A549 (cell line): ENCODE measurements at regions not wholly inside any gene's neighbourhood (a gene's known extent, or its start where the extent isn't known, plus 50 kb on each side); places are given as distances from the start of the nearest gene placed in this dataset.
"Not testable (repeated sequence)": the region's sequence is repeated elsewhere in the genome, so short reads cannot be mapped to it uniquely, and the experiment has no call there.

Source experiments
- ATAC-seq, 2 experiments: fragments of 200-7000 bp in 1 of 2; fragments of >200 bp in 1 of 2; cut with Nextera tagmentation in 1 of 2; cut with Tn5 transposase in 1 of 2; 3 replicates each; pipeline versions ENCODE4 v1.8.0 to v1.9.1; 2018 to 2020; ENCODE audit warnings: mild to moderate bottlenecking in 1 of 2, moderate library complexity in 1 of 2
- CTCF ChIA-PET: fragments of 300-600 bp; sonication (Branson Sonifier 250); formaldehyde crosslinking; extraction: SDS; loops from one replicate; lab custom pipeline; 2021; ENCODE audit warnings: antibody characterized with exemption, inconsistent platforms; lab: Yijun Ruan, JAX
- POLR2A ChIA-PET: fragments of 350-600 bp; formaldehyde crosslinking; extraction: SDS; loops from one replicate; lab custom pipeline; 2021; ENCODE audit warnings: antibody characterized with exemption, inconsistent platforms; lab: Yijun Ruan, JAX
- DNase-seq, 2 experiments: peaks; one replicate each; pipeline versions ENCODE4 v3.0.0 to v3.0.0-alpha.2; 2011 to 2016; ENCODE audit warnings: low read depth in 1 of 2, low spot score in 1 of 2
- FAIRE-seq: peaks from 2 replicates; lab custom pipeline; 2011; peaks lifted over from hg19 to GRCh38; lab: Jason Lieb, UNC
- H3K27ac ChIP-seq, 2 experiments: fragments of >200 bp; sonication (Bioruptor Twin); formaldehyde crosslinking; 3 replicates each; pipeline ENCODE4 v1.5.1; 2016 to 2017
- H3K4me1 ChIP-seq: fragments of >200 bp; sonication (Bioruptor Twin); formaldehyde crosslinking; 3 replicates; pipeline ENCODE4 v1.6.1; 2016
- H3K4me2 ChIP-seq: fragments of >200 bp; sonication (Bioruptor Twin); formaldehyde crosslinking; 3 replicates; pipeline ENCODE4 v1.6.1; 2016
- H3K4me3 ChIP-seq: fragments of >200 bp; sonication (Bioruptor Twin); formaldehyde crosslinking; 3 replicates; pipeline ENCODE4 v1.5.1; 2016
- H3K9me3 ChIP-seq: fragments of >200 bp; sonication (Bioruptor Twin); formaldehyde crosslinking; 3 replicates; pipeline ENCODE4 v1.6.1; 2016
- ATOH8 ChIP-seq: fragments of 250-450 bp; sonication (Bioruptor Pico); IDR thresholded peaks from 2 replicates; pipeline ENCODE4 v1.5.0; 2020; ENCODE audit warnings: low read depth, mild to moderate bottlenecking, moderate library complexity
- BCL3 ChIP-seq: fragments of >200 bp; sonication (Bioruptor Twin); formaldehyde crosslinking; IDR thresholded peaks from 3 replicates; pipeline ENCODE4 v1.6.1; 2016
- BHLHE40 ChIP-seq: IDR thresholded peaks from 2 replicates; pipeline ENCODE4 v1.6.1; 2012; ENCODE audit warnings: low read depth, low read length, inconsistent platforms
- CBX2 ChIP-seq: fragments of 200-600 bp; sonication (generic); IDR thresholded peaks from 2 replicates; pipeline ENCODE4 v1.6.1; 2016; ENCODE audit warnings: low read depth, mild to moderate bottlenecking, borderline replicate concordance
- CBX8 ChIP-seq: fragments of 200-600 bp; sonication (generic); IDR thresholded peaks from 2 replicates; pipeline ENCODE4 v1.6.1; 2016
- CHD2 ChIP-seq: fragments of 150-350 bp; IDR thresholded peaks from 2 replicates; pipeline ENCODE4 v1.6.1; 2014; ENCODE audit warnings: low read length; ENCODE audit not compliant: partially characterized antibody
- CHD4 ChIP-seq: fragments of 200-600 bp; sonication (generic); IDR thresholded peaks from 2 replicates; pipeline ENCODE4 v1.6.1; 2016; ENCODE audit warnings: antibody characterized with exemption, mild to moderate bottlenecking, borderline replicate concordance
- FOSB ChIP-seq: fragments of 250-450 bp; sonication (Bioruptor Pico); IDR thresholded peaks from 2 replicates; pipeline ENCODE4 v1.5.0; 2020; ENCODE audit warnings: mild to moderate bottlenecking, moderate library complexity
- FOSL2 ChIP-seq, 2 experiments: fragments of 450-650 bp in 1 of 2; fragments of >200 bp in 1 of 2; sonication (Bioruptor Twin) in 1 of 2; formaldehyde crosslinking; IDR thresholded peaks; 2 replicates each; pipeline versions ENCODE4 v1.5.0 to v1.6.1; 2016 to 2020; ENCODE audit warnings: mild to moderate bottlenecking in 1 of 2, moderate library complexity in 1 of 2
- GATA3 ChIP-seq: IDR thresholded peaks from 2 replicates; pipeline ENCODE4 v1.6.1; 2012; ENCODE audit warnings: borderline replicate concordance
- HEYL ChIP-seq: fragments of 250-450 bp; sonication (Bioruptor Pico); IDR thresholded peaks from 2 replicates; pipeline ENCODE4 v1.8.0; 2021; ENCODE audit warnings: mild to moderate bottlenecking, moderate library complexity
- HMGXB4 ChIP-seq: fragments of 250-450 bp; sonication (Bioruptor Pico); IDR thresholded peaks from 2 replicates; pipeline ENCODE4 v1.5.0; 2021; ENCODE audit warnings: mild to moderate bottlenecking, moderate library complexity, borderline replicate concordance
- HOXA7 ChIP-seq: fragments of 250-450 bp; sonication (Bioruptor Pico); IDR thresholded peaks from 2 replicates; pipeline ENCODE4 v1.5.0; 2020; ENCODE audit warnings: mild to moderate bottlenecking, moderate library complexity
- HOXB13 ChIP-seq: fragments of 250-450 bp; sonication (Bioruptor Pico); IDR thresholded peaks from 2 replicates; pipeline ENCODE4 v1.5.0; 2020; ENCODE audit warnings: low read depth, mild to moderate bottlenecking, moderate library complexity
- JUN ChIP-seq, 2 experiments: fragments of >200 bp; sonication (Bioruptor Twin); formaldehyde crosslinking; IDR thresholded peaks; 2 replicates in 1 of 2; 3 replicates in 1 of 2; pipeline ENCODE4 v1.6.1; 2016 to 2017
- JUNB ChIP-seq: fragments of >200 bp; sonication (Bioruptor Twin); formaldehyde crosslinking; IDR thresholded peaks from 2 replicates; pipeline ENCODE4 v1.6.1; 2016
- KDM1A ChIP-seq: fragments of 200-600 bp; sonication (generic); IDR thresholded peaks from 2 replicates; pipeline ENCODE4 v1.6.1; 2016; ENCODE audit warnings: low read depth, mild to moderate bottlenecking
- PHF8 ChIP-seq: fragments of 200-600 bp; sonication (generic); IDR thresholded peaks from 2 replicates; pipeline ENCODE4 v1.6.1; 2016; ENCODE audit warnings: low read depth, mild to moderate bottlenecking, antibody characterized with exemption, moderate library complexity, borderline replicate concordance
- POLR2AphosphoS2 ChIP-seq: conservative IDR thresholded peaks from 2 replicates; pipeline ENCODE4 v1.6.1; 2012; ENCODE audit warnings: low read length, improper control_type of control experiment, inconsistent platforms
- RARB ChIP-seq: fragments of 250-450 bp; sonication (Bioruptor Pico); IDR thresholded peaks from 2 replicates; pipeline ENCODE4 v1.8.0; 2021; ENCODE audit warnings: mild to moderate bottlenecking, moderate library complexity
- RCOR1 ChIP-seq: fragments of 150-350 bp; IDR thresholded peaks from 2 replicates; pipeline ENCODE4 v1.6.1; 2014; ENCODE audit warnings: antibody characterized with exemption, low read length, low read depth
- RFX5 ChIP-seq: fragments of 450-650 bp; IDR thresholded peaks from 2 replicates; pipeline ENCODE4 v1.7.1; 2014; ENCODE audit warnings: antibody characterized with exemption, mild to moderate bottlenecking, moderate library complexity
- TFCP2L1 ChIP-seq: fragments of 250-450 bp; sonication (Bioruptor Pico); IDR thresholded peaks from 2 replicates; pipeline ENCODE4 v1.5.0; 2021; ENCODE audit warnings: mild to moderate bottlenecking
- ZC3H11A ChIP-seq: fragments of 450-650 bp; IDR thresholded peaks from 2 replicates; pipeline ENCODE4 v1.6.1; 2014; ENCODE audit warnings: antibody characterized with exemption, mild to moderate bottlenecking
- ZFP36 ChIP-seq: fragments of 450-650 bp; IDR thresholded peaks from 2 replicates; pipeline ENCODE4 v1.6.1; 2014; ENCODE audit warnings: borderline replicate concordance; ENCODE audit not compliant: partially characterized antibody
- ZNF302 ChIP-seq: fragments of 250-450 bp; sonication (Bioruptor Pico); IDR thresholded peaks from 2 replicates; pipeline ENCODE4 v1.9.0; 2021; ENCODE audit warnings: inconsistent platforms, mild to moderate bottlenecking, moderate library complexity
- WGBS: methylation state at CpG from one replicate; pipeline ENCODE4 v1.1.6; 2017; ENCODE audit errors: missing lambda C conversion rate; 5-methylcytosine and 5-hydroxymethylcytosine counted together
- TF ChIP-seq, protein P1 (sequence below): fragments of 150-350 bp; IDR thresholded peaks from 2 replicates; pipeline ENCODE4 v1.6.1; 2014; ENCODE audit warnings: low read depth, mild to moderate bottlenecking, low read length

DNA sequence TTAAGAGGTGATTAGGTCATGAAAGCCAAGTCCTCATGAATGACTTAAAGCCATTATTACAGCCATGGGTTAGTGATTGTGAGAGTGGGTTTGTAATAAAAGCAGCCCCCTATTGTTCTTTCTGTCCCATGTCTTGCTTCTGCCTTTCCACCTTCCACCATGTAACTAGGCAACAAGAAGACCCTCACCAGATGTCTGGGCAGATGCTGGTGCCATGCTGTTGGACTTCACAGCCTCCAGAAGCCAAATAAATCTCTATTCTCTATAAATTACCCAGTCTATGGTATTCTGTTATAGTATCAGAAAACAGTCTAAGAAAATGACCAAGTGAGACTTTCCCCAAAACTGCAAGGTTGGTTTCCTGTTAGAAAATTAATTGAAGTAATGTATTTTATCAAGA is 460.3 kb upstream of the ADARB2 start (continued):
- no peak for TF ChIP-seq PHF8

- FAIRE-seq = no peak
- DNase-seq = no peak
- WGBS = 2% methylated on average over 4 of the region's 4 CpGs
- CTCF ChIA-PET = interaction anchor here (0.5 kb wide), 1 partner anchor 48 kb away, joined by 3 read pairs; no protein-coding TSS in a partner anchor
- H3K4me2 ChIP-seq = no peak overlapping the region
- ATAC-seq = no peak
- POLR2A ChIA-PET = no interaction called here
- H3K9me3 ChIP-seq = no peaks in the 10 kb centered on the region
- H3K4me3 ChIP-seq = no peak overlapping the region
- no peak overlapping the region for H3K27ac ChIP-seq
- TF ChIP-seq HMGXB4 (CRISPR knock-in tag) (no peak), FOSB (no peak), JUN (IDR thresholded peaks at IDR 0.05) (no peak), POLR2AphosphoS2 (no peak), ZFP36 (no peak), RCOR1 (no peak), FOSL2 (IDR thresholded peaks at IDR 0.05) (no peak), FOSL2 (CRISPR knock-in tag; IDR thresholded peaks at IDR 0.05) (no peak), GATA3 (no peak), KDM1A (no peak), HEYL (no peak), ATOH8 (CRISPR knock-in tag) (no peak), PHF8 (no peak), CHD4 (no peak), RFX5 (no peak), TFCP2L1 (CRISPR knock-in tag) (no peak), ZC3H11A (no peak)
- TF ChIP-seq, protein P1, sequence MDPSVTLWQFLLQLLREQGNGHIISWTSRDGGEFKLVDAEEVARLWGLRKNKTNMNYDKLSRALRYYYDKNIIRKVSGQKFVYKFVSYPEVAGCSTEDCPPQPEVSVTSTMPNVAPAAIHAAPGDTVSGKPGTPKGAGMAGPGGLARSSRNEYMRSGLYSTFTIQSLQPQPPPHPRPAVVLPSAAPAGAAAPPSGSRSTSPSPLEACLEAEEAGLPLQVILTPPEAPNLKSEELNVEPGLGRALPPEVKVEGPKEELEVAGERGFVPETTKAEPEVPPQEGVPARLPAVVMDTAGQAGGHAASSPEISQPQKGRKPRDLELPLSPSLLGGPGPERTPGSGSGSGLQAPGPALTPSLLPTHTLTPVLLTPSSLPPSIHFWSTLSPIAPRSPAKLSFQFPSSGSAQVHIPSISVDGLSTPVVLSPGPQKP = no peak
- TF ChIP-seq, all 56 proteins: peak for 0
- no peaks in the 10 kb centered on the region for H3K4me1 ChIP-seq
Measured at GRCh38 chr10:2196272-2196671, 458.9 kb upstream of the ADARB2 start.

DNA sequence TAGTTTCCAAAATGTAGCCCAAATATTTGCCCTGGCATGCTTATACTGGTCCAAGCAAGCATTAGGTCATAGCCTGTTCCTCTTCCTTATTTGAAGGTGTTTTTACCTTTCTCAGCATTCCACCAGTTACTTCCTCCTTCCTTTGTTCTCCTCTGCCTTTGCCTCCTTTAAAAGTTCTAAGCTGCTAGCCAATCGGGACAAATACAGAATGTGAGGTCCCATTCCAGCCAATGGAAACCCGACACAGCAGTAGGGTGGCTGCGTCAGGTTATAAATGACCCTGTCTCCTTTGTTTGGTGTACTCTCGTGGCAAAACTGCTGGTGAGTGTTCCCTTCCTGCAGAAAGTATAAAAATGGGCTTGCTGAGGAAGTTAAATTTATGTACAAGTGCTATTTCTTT is 452.0 kb upstream of the ADARB2 start:
- H3K4me3 ChIP-seq, H3K9me3 ChIP-seq, DNase-seq, H3K4me1 ChIP-seq, POLR2A ChIA-PET, H3K4me2 ChIP-seq, H3K27ac ChIP-seq, FAIRE-seq, CTCF ChIA-PET, ATAC-seq: not testable (repeated sequence)
- 4% methylated on average over 4 of the region's 4 CpGs for WGBS

- ChIA-PET CTCF (no interaction called here), POLR2A (no interaction called here)
- Histone ChIP-seq H3K9me3 (no peaks in the 10 kb centered on the region), H3K4me1 (no peaks in the 10 kb centered on the region), H3K4me3 (no peak overlapping the region), H3K27ac (no peak overlapping the region), H3K4me2 (no peak overlapping the region)
- no peak for ATAC-seq
- FAIRE-seq = no peak
- 15% methylated on average over 4 of the region's 4 CpGs for WGBS
- no peak for DNase-seq
- TF ChIP-seq CHD2 (no peak), CHD4 (no peak), HOXB13 (no peak), JUNB (no peak), RARB (CRISPR knock-in tag) (no peak), POLR2AphosphoS2 (no peak), ZFP36 (no peak), ZC3H11A (no peak), GATA3 (no peak), FOSB (no peak), ZNF302 (CRISPR knock-in tag) (no peak), HEYL (no peak), CBX2 (no peak), ATOH8 (CRISPR knock-in tag) (no peak), JUN (IDR thresholded peaks at IDR 0.05) (no peak), BCL3 (no peak), BHLHE40 (no peak), HOXA7 (no peak), CBX8 (no peak)
Measured at GRCh38 chr10:2188371-2188770, 451.0 kb upstream of the ADARB2 start.
